HepG2 (cell line): ENCODE measurements at regions not wholly inside any gene's neighbourhood (a gene's known extent, or its start where the extent isn't known, plus 50 kb on each side); places are given as distances from the start of the nearest gene placed in this dataset. TPM values are rescaled to one million over a fixed set of nuclear protein-coding genes. Genes with fewer than 3 reads are reported as not detected.

Experiments used
- microRNA-seq: library from miRNA; unstranded; fragments of <30 nt; microRNA quantifications from one replicate; pipeline ENCODE4, GENCODE V29; 2020
- small RNA-seq, 3 experiments: library from RNA; depleted of rRNA; stranded (forward); fragments of <200 nt; gene quantifications; one replicate each; pipeline ENCODE3, GENCODE V24; 2012; ENCODE audit warnings: low read depth in 2 of 3, low replicate concordance in 1 of 3; ENCODE audit not compliant: insufficient read length in 3 of 3, insufficient read depth in 2 of 3

Small RNA genes in the stretch of these regions (microRNA-seq; reads per million reads assigned to microRNA genes)
- not detected for gene MIR3156-1

Small RNA genes in the stretch of these regions (small RNA-seq; reads per million reads assigned to genes)
- gene AL512324.1 (0 reads per million in 3 experiments), gene MIR3156-1 (0 reads per million in 3 experiments), gene RNU6-1207P (0 reads per million in 3 experiments)
